Chondrocyte (in vitro differentiated cells): ENCODE measurements at regions not wholly inside any gene's neighbourhood (a gene's known extent, or its start where the extent isn't known, plus 50 kb on each side); places are given as distances from the start of the nearest gene placed in this dataset.
"Not testable (repeated sequence)": the region's sequence is repeated elsewhere in the genome, so short reads cannot be mapped to it uniquely, and the experiment has no call there.

Experiments
- DNase-seq: peaks from one replicate; pipeline ENCODE4 v3.0.0; 2021; ENCODE audit warnings: mixed read lengths, low spot score
- H3K27ac Mint-ChIP-seq: one replicate; pipeline ENCODE4 v1.8.0; 2021; ENCODE audit warnings: mild to moderate bottlenecking, moderate library complexity, mixed read lengths; ENCODE audit not compliant: unreplicated experiment
- H3K27me3 Mint-ChIP-seq: 2 replicates; pipeline ENCODE4 v1.8.0; 2021; ENCODE audit warnings: low read depth, mixed read lengths
- H3K36me3 Mint-ChIP-seq: 2 replicates; pipeline ENCODE4 v1.8.0; 2021; ENCODE audit warnings: low read depth, mixed read lengths
- H3K4me1 Mint-ChIP-seq: 2 replicates; pipeline ENCODE4 v1.8.0; 2021; ENCODE audit warnings: low read depth, mild to moderate bottlenecking, mixed read lengths
- H3K4me3 Mint-ChIP-seq: one replicate; pipeline ENCODE4 v1.8.0; 2021; ENCODE audit warnings: mild to moderate bottlenecking, moderate library complexity, mixed read lengths; ENCODE audit not compliant: unreplicated experiment
- H3K9me3 Mint-ChIP-seq: 2 replicates; pipeline ENCODE4 v1.8.0; 2021; ENCODE audit warnings: low read depth, mixed read lengths

GRCh38 chr7:56787474-56787873 lies 344.8 kb downstream of the ZNF479 start:
- H3K36me3 Mint-ChIP-seq, DNase-seq, H3K27me3 Mint-ChIP-seq, H3K4me1 Mint-ChIP-seq, H3K4me3 Mint-ChIP-seq, H3K27ac Mint-ChIP-seq: not testable (repeated sequence)
- peaks cover 15% of the 10 kb centered on the region for H3K9me3 Mint-ChIP-seq
